ENCODE measurements at regions not wholly inside any gene's neighbourhood (a gene's known extent, or its start where the extent isn't known, plus 50 kb on each side); places are given as distances from the start of the nearest gene placed in this dataset.

DNA sequence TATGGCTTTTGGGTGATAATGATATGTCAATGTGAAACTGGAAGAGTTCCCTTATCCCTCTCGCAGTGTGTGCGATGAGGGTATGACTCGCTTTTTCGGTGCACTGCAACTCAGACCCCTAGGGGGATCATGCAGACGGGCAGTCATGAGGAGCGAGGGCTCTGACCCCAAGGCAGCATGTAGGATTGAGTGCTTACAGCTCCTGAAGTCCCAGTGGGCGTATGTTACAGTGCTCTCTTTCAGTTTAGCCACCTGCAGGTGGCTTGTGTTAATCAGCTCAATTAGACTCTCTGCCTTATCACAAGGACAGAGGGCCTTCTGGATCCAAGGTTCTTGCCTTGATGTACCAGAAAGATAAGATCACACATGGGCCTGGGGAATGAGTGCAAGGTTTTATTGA lies 1269.9 kb upstream of the GYPC start (continued):
- no peak for TF ChIP-seq TCF7 (CRISPR knock-in tag; IDR thresholded peaks at IDR 0.05; ENCODE audit: low read depth)
- TF ChIP-seq OVOL2 (CRISPR knock-in tag; IDR thresholded peaks at IDR 0.05; ENCODE audit: borderline replicate concordance): no peak
- no peak for TF ChIP-seq CTCF (IDR thresholded peaks at IDR 0.05)
- TF ChIP-seq RELA (CRISPR knock-in tag; IDR thresholded peaks at IDR 0.05; ENCODE audit: borderline replicate concordance): no peak
- no peak for TF ChIP-seq ZNF219 (CRISPR knock-in tag; IDR thresholded peaks at IDR 0.05; ENCODE audit: borderline replicate concordance)
- TF ChIP-seq MAX (CRISPR knock-in tag; IDR thresholded peaks at IDR 0.05): no peak
- no peak for TF ChIP-seq NFE2L1 (CRISPR knock-in tag; IDR thresholded peaks at IDR 0.05)
- TF ChIP-seq, protein P1, sequence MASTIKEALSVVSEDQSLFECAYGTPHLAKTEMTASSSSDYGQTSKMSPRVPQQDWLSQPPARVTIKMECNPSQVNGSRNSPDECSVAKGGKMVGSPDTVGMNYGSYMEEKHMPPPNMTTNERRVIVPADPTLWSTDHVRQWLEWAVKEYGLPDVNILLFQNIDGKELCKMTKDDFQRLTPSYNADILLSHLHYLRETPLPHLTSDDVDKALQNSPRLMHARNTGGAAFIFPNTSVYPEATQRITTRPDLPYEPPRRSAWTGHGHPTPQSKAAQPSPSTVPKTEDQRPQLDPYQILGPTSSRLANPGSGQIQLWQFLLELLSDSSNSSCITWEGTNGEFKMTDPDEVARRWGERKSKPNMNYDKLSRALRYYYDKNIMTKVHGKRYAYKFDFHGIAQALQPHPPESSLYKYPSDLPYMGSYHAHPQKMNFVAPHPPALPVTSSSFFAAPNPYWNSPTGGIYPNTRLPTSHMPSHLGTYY (CRISPR knock-in tag; IDR thresholded peaks at IDR 0.05): no peak

DNA sequence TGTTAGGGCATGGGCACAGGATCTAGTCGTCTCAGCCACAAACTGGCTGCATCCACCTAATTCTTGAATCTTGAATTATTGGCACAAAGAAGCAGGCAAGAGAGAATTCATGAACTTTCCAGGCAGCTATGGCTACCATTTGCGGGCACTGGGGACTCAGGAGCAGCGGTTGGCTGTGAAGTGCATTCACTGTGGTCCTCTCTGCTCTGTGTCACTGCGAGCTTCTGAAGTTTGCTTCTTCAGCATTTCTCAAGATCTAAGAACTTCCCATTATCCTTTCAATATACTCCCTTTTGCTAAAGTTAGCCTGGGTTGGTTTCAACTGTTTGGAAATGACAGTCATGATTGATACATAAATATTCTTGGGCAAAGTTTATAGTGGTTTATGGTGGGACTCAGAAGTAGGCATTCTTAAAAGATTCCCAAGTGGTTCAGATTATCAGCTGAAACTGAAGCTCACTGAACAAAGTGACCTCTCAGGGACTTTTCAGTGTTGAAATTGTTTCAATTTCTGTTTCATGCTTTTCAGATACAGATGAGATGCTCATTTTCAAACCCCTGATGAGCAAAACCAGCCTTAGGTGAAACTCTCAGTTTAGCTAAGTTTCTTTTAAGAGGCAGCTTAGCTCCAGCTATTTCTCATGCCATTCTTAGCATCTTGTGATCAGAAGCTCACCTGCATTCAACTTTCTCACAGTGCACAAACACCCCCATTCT lies 1258.3 kb upstream of the GYPC start:
- Mint-ChIP-seq H3K27me3 (ENCODE audit: low read depth) (no peaks in the 10 kb centered on the region), H3K4me1 (peaks cover 6% of the 10 kb centered on the region; the same call in 1 of the 2 replicates), H3K27ac (no peak overlapping the region), H3K36me3 (no peaks in the 10 kb centered on the region), H3K4me3 (no peak overlapping the region), H3K9me3 (peaks cover 13% of the 10 kb centered on the region)
- ATAC-seq (no peak), DNase-seq (ENCODE audit: low spot score) (no peak)
- ChIA-PET CTCF (no interaction called here), POLR2A (no interaction called here)
- TF ChIP-seq, protein P2, sequence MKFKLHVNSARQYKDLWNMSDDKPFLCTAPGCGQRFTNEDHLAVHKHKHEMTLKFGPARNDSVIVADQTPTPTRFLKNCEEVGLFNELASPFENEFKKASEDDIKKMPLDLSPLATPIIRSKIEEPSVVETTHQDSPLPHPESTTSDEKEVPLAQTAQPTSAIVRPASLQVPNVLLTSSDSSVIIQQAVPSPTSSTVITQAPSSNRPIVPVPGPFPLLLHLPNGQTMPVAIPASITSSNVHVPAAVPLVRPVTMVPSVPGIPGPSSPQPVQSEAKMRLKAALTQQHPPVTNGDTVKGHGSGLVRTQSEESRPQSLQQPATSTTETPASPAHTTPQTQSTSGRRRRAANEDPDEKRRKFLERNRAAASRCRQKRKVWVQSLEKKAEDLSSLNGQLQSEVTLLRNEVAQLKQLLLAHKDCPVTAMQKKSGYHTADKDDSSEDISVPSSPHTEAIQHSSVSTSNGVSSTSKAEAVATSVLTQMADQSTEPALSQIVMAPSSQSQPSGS (CRISPR knock-in tag; IDR thresholded peaks at IDR 0.05; ENCODE audit: borderline replicate concordance, low read depth): no peak
- TF ChIP-seq NFYB (CRISPR knock-in tag; conservative IDR thresholded peaks at IDR 0.05; ENCODE audit: low read depth) (no peak), TEAD4 (CRISPR knock-in tag; IDR thresholded peaks at IDR 0.05) (no peak), SMAD4 (CRISPR knock-in tag; IDR thresholded peaks at IDR 0.05) (no peak), ARID4B (CRISPR knock-in tag; IDR thresholded peaks at IDR 0.05; ENCODE audit: borderline replicate concordance) (no peak), ZMAT4 (CRISPR knock-in tag; IDR thresholded peaks at IDR 0.05) (no peak), CREB1 (CRISPR knock-in tag; IDR thresholded peaks at IDR 0.05) (no peak), RORB (CRISPR knock-in tag; IDR thresholded peaks at IDR 0.05) (no peak), TCF7 (CRISPR knock-in tag; IDR thresholded peaks at IDR 0.05; ENCODE audit: low read depth) (no peak), ZNF512 (CRISPR knock-in tag; IDR thresholded peaks at IDR 0.05; ENCODE audit: borderline replicate concordance) (no peak)
- TF ChIP-seq, protein P3, sequence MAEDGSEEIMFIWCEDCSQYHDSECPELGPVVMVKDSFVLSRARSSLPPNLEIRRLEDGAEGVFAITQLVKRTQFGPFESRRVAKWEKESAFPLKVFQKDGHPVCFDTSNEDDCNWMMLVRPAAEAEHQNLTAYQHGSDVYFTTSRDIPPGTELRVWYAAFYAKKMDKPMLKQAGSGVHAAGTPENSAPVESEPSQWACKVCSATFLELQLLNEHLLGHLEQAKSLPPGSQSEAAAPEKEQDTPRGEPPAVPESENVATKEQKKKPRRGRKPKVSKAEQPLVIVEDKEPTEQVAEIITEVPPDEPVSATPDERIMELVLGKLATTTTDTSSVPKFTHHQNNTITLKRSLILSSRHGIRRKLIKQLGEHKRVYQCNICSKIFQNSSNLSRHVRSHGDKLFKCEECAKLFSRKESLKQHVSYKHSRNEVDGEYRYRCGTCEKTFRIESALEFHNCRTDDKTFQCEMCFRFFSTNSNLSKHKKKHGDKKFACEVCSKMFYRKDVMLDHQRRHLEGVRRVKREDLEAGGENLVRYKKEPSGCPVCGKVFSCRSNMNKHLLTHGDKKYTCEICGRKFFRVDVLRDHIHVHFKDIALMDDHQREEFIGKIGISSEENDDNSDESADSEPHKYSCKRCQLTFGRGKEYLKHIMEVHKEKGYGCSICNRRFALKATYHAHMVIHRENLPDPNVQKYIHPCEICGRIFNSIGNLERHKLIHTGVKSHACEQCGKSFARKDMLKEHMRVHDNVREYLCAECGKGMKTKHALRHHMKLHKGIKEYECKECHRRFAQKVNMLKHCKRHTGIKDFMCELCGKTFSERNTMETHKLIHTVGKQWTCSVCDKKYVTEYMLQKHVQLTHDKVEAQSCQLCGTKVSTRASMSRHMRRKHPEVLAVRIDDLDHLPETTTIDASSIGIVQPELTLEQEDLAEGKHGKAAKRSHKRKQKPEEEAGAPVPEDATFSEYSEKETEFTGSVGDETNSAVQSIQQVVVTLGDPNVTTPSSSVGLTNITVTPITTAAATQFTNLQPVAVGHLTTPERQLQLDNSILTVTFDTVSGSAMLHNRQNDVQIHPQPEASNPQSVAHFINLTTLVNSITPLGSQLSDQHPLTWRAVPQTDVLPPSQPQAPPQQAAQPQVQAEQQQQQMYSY (CRISPR knock-in tag; IDR thresholded peaks at IDR 0.05): no peak

Data from WTC11 (cell line).